ENCODE measurements at regions not wholly inside any gene's neighbourhood (a gene's known extent, or its start where the extent isn't known, plus 50 kb on each side); places are given as distances from the start of the nearest gene placed in this dataset.

DNA sequence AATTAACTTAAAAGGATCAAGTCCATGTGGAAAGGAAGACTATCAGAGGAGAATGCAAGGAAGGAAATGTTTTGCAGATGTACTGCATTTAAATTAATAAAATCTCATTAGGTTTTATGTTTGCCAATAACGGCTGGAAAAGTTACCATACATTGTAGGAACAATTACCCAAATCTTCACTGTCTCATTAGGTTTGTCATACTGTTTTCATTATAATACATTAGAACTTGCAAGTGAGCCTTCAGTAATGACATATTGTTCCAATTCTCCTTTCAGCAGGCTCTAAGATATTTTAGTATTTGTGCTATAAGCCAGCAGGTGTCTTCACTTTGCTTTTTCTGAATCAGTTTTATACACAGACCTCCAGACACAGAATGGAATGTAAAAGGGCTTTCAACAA, 661.6 kb upstream of the KLHL1 start:
- H3K79me2 ChIP-seq (ENCODE audit: insufficient read depth, low read length): no peaks in the 10 kb centered on the region
- no peak for DNase-seq
- peaks cover 10 to 14% of the 10 kb centered on the region in 2 experiments for H3K4me1 Mint-ChIP-seq
- no CpG with 5 or more reads among the region's 1 CpG for WGBS (ENCODE audit: extremely low coverage, insufficient read length, low lambda C conversion rate)
- no peak overlapping the region for H2AK5ac ChIP-seq (ENCODE audit: insufficient read length, low read length)
- no peak overlapping the region for H3K14ac ChIP-seq (ENCODE audit: insufficient read depth, low read length)
- no peak overlapping the region for H2BK5ac ChIP-seq (ENCODE audit: insufficient read length, low read length)
- H3K23ac ChIP-seq (ENCODE audit: insufficient read length, low read depth, low read length): no peak overlapping the region
- H2AFZ ChIP-seq (ENCODE audit: low read length): no peak overlapping the region
- no peak overlapping the region for H3T11ph ChIP-seq (ENCODE audit: low read length)
- H3K9me3 ChIP-seq (ENCODE audit: control insufficient read depth, low read depth, low read length): no peaks in the 10 kb centered on the region
- no peak overlapping the region for H2BK120ac ChIP-seq (ENCODE audit: low read depth, low read length, poor library complexity, severe bottlenecking)
- no peak overlapping the region for H3K9ac ChIP-seq (ENCODE audit: extremely low read depth, insufficient read length, low read length)
- H3K18ac ChIP-seq (ENCODE audit: insufficient read length, low read depth, low read length): no peak overlapping the region
- H3K27ac ChIP-seq (ENCODE audit: insufficient read length, low read depth, low read length): no peak overlapping the region
- no peaks in the 10 kb centered on the region for H3K4me1 ChIP-seq (ENCODE audit: insufficient read depth, low read length)
- H3K23me2 ChIP-seq (ENCODE audit: insufficient read length, low read depth, low read length, poor library complexity, severe bottlenecking): no peaks in the 10 kb centered on the region
- no peaks in the 10 kb centered on the region for H3K36me3 Mint-ChIP-seq (ENCODE audit: insufficient read depth in 1 of 3, low read depth in 3 of 3)
- no peaks in the 10 kb centered on the region for H3K9me3 Mint-ChIP-seq
- no peak overlapping the region for H2BK15ac ChIP-seq (ENCODE audit: low read depth, low read length)
- H4K5ac ChIP-seq (ENCODE audit: insufficient read length, low read depth, low read length): no peak overlapping the region
- no peak overlapping the region for H3K4ac ChIP-seq (ENCODE audit: low read depth, low read length)
- H3K56ac ChIP-seq (ENCODE audit: insufficient read length, low read depth, low read length): no peak overlapping the region
- TF ChIP-seq, protein P1, sequence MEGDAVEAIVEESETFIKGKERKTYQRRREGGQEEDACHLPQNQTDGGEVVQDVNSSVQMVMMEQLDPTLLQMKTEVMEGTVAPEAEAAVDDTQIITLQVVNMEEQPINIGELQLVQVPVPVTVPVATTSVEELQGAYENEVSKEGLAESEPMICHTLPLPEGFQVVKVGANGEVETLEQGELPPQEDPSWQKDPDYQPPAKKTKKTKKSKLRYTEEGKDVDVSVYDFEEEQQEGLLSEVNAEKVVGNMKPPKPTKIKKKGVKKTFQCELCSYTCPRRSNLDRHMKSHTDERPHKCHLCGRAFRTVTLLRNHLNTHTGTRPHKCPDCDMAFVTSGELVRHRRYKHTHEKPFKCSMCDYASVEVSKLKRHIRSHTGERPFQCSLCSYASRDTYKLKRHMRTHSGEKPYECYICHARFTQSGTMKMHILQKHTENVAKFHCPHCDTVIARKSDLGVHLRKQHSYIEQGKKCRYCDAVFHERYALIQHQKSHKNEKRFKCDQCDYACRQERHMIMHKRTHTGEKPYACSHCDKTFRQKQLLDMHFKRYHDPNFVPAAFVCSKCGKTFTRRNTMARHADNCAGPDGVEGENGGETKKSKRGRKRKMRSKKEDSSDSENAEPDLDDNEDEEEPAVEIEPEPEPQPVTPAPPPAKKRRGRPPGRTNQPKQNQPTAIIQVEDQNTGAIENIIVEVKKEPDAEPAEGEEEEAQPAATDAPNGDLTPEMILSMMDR (conservative IDR thresholded peaks at IDR 0.05): no peak
- H2BK12ac ChIP-seq (ENCODE audit: insufficient read length, low read depth, low read length): no peak overlapping the region
- no peak overlapping the region for H4K91ac ChIP-seq (ENCODE audit: insufficient read length, low read depth, low read length)
- no peaks in the 10 kb centered on the region for H4K20me1 ChIP-seq (ENCODE audit: control insufficient read depth, insufficient read depth, insufficient read length)
- no peak overlapping the region for H3K4me3 Mint-ChIP-seq
- H3K27ac Mint-ChIP-seq: no peak overlapping the region
- no peaks in the 10 kb centered on the region for H3K27me3 ChIP-seq (ENCODE audit: insufficient read depth, low read length)
- H4K8ac ChIP-seq (replicated peaks; ENCODE audit: insufficient read length, low read depth, low read length): no peak overlapping the region
- H3K27me3 Mint-ChIP-seq (ENCODE audit: low read depth): no peaks in the 10 kb centered on the region
- H2BK20ac ChIP-seq (ENCODE audit: low read depth, low read length, poor library complexity, severe bottlenecking): no peak overlapping the region
- H3K4me2 ChIP-seq (ENCODE audit: insufficient read depth, insufficient read length, low read length): no peak overlapping the region
- H3K79me1 ChIP-seq (ENCODE audit: insufficient read depth, low read depth, low read length, poor library complexity, severe bottlenecking): no peaks in the 10 kb centered on the region
